CD14-positive monocyte (primary cell): ENCODE measurements at regions not wholly inside any gene's neighbourhood (a gene's known extent, or its start where the extent isn't known, plus 50 kb on each side); places are given as distances from the start of the nearest gene placed in this dataset.

Experiments
- DNase-seq, 3 donors: peaks; one replicate each; pipeline ENCODE4 v3.0.0-alpha.2; 2011 to 2022
- H2AFZ ChIP-seq: 2 replicates; pipeline ENCODE4 v1.6.0; 2012; ENCODE audit warnings: mild to moderate bottlenecking, low read depth, low read length, inconsistent platforms; ENCODE audit not compliant: insufficient read depth, poor library complexity, severe bottlenecking
- H3K27ac ChIP-seq, 2 donors: 1 replicate in 1 of 2; 2 replicates in 1 of 2; pipeline ENCODE4 v1.5.1; 2012 to 2013; ENCODE audit warnings: low read length in 2 of 2, control low read depth in 1 of 2, inconsistent platforms in 1 of 2, low read depth in 1 of 2, mild to moderate bottlenecking in 1 of 2
- H3K27me3 ChIP-seq, 2 donors: one replicate each; pipeline versions ENCODE4 v1.6.0 to v1.6.1; 2011 to 2013; ENCODE audit warnings: low read length in 2 of 2; ENCODE audit not compliant: control insufficient read depth in 2 of 2, insufficient read depth in 2 of 2
- H3K36me3 ChIP-seq, 2 donors: replicated peaks in 1 of 2; 1 replicate in 1 of 2; 2 replicates in 1 of 2; pipeline versions ENCODE4 v1.5.1 to v1.6.1; 2012 to 2013; ENCODE audit warnings: low read length in 2 of 2, control low read depth in 1 of 2, inconsistent platforms in 1 of 2, mild to moderate bottlenecking in 1 of 2; ENCODE audit not compliant: insufficient read depth in 2 of 2, control insufficient read depth in 1 of 2
- H3K4me1 ChIP-seq, 2 donors: 1 replicate in 1 of 2; 2 replicates in 1 of 2; pipeline versions ENCODE4 v1.5.1 to v1.6.1; 2012 to 2013; ENCODE audit warnings: low read length in 2 of 2, control low read depth in 1 of 2, inconsistent platforms in 1 of 2, mild to moderate bottlenecking in 1 of 2, moderate library complexity in 1 of 2; ENCODE audit not compliant: insufficient read depth in 2 of 2, control insufficient read depth in 1 of 2
- H3K4me2 ChIP-seq: replicated peaks from 2 replicates; pipeline ENCODE3; 2012; ENCODE audit warnings: low read length, moderate library complexity, mild to moderate bottlenecking; ENCODE audit not compliant: poor library complexity, severe bottlenecking; ENCODE audit errors: extremely low read depth
- H3K4me3 ChIP-seq, 3 experiments: fragments of 200-600 bp in 1 of 3; sonication (generic) in 1 of 3; replicated peaks in 1 of 3; 1 replicate in 2 of 3; 2 replicates in 1 of 3; pipeline ENCODE4 v1.5.1; 2011 to 2013; ENCODE audit warnings: low read length in 3 of 3, mild to moderate bottlenecking in 3 of 3, control low read depth in 2 of 3, low read depth in 2 of 3, inconsistent platforms in 1 of 3, moderate library complexity in 1 of 3
- H3K79me2 ChIP-seq: 2 replicates; pipeline ENCODE4 v1.6.0; 2012; ENCODE audit warnings: mild to moderate bottlenecking, control low read depth, inconsistent platforms, low read length, moderate library complexity; ENCODE audit not compliant: insufficient read depth
- H3K9ac ChIP-seq: 2 replicates; pipeline ENCODE4 v1.6.0; 2017; ENCODE audit warnings: low read length, mild to moderate bottlenecking; ENCODE audit not compliant: insufficient read depth, poor library complexity, severe bottlenecking
- H3K9me3 ChIP-seq, 2 donors: replicated peaks in 1 of 2; 1 replicate in 1 of 2; 2 replicates in 1 of 2; pipeline versions ENCODE4 v1.5.1 to v1.6.1; 2012 to 2013; ENCODE audit warnings: low read length in 2 of 2, control low read depth in 1 of 2; ENCODE audit not compliant: control insufficient read depth in 1 of 2, insufficient read depth in 1 of 2
- H4K20me1 ChIP-seq: 2 replicates; pipeline ENCODE4 v1.6.0; 2012; ENCODE audit warnings: mild to moderate bottlenecking, low read length, control low read depth, moderate library complexity; ENCODE audit not compliant: insufficient read depth
- H3K27ac Mint-ChIP-seq, 7 donors: one replicate each; pipeline ENCODE4 v1.8.0; 2020; ENCODE audit warnings: mild to moderate bottlenecking in 7 of 7, mixed read lengths in 7 of 7, moderate library complexity in 6 of 7, inconsistent platforms in 2 of 7
- H3K27me3 Mint-ChIP-seq, 3 donors: one replicate each; pipeline ENCODE4 v1.8.0; 2021 to 2022; ENCODE audit warnings: low read depth in 3 of 3, mild to moderate bottlenecking in 3 of 3, mixed read lengths in 3 of 3, moderate library complexity in 3 of 3, inconsistent platforms in 1 of 3
- H3K36me3 Mint-ChIP-seq, 2 donors: one replicate each; pipeline ENCODE4 v1.8.0; 2020; ENCODE audit warnings: mixed read lengths in 2 of 2, inconsistent platforms in 1 of 2, mild to moderate bottlenecking in 1 of 2
- H3K4me1 Mint-ChIP-seq: one replicate; pipeline ENCODE4 v1.8.0; 2020; ENCODE audit warnings: mild to moderate bottlenecking, mixed read lengths
- H3K4me3 Mint-ChIP-seq, 2 donors: one replicate each; pipeline ENCODE4 v1.8.0; 2020; ENCODE audit warnings: mild to moderate bottlenecking in 2 of 2, mixed read lengths in 2 of 2, moderate library complexity in 1 of 2
- H3K9me3 Mint-ChIP-seq, 7 donors: one replicate each; pipeline ENCODE4 v1.8.0; 2020 to 2022; ENCODE audit warnings: mixed read lengths in 7 of 7, mild to moderate bottlenecking in 6 of 7, moderate library complexity in 6 of 7, inconsistent platforms in 2 of 7
- CTCF ChIP-seq: fragments of 200-600 bp; IDR thresholded peaks from one replicate; pipeline ENCODE4 v1.8.0; 2022; ENCODE audit warnings: antibody characterized with exemption, mild to moderate bottlenecking
- WGBS: methylation state at CpG from one replicate; pipeline ENCODE4 v1.1.5; 2013; ENCODE audit warnings: missing lambda C conversion rate; ENCODE audit not compliant: insufficient coverage; 5-methylcytosine and 5-hydroxymethylcytosine counted together
- intact Hi-C, 2 donors: fragments of 100-400 bp; cut with micrococcal nuclease; formaldehyde crosslinking; loops; one replicate each; pipeline versions ENCODE4 v1.15.0 to v1.15.1; 2023

DNA sequence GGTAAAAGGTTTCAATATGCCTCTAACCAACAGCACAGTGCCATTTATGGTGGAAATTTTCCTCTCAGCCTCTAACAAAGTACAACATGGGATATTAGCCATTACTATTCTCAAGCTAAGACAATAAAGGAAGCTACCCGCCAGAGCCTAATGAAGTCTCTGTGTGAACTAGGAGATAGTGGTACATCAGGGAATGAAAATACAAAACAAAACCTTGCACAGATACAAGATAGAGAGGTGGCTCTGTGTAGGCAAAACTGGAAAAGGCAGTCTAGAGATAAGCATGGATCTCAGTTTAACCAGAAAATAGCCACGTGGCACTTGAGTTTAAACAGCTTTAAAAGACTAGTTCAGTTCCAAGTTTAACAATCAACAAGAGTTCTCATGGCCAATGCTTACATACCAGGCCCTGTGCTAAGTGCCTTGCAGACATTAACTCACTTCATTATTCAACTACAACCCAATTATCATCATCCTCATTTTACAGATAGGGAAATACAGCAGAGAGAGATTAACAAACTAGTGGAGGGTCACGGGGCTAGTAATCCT, 279.3 kb downstream of the IGSF11 start:
- no peak for TF ChIP-seq CTCF

DNA sequence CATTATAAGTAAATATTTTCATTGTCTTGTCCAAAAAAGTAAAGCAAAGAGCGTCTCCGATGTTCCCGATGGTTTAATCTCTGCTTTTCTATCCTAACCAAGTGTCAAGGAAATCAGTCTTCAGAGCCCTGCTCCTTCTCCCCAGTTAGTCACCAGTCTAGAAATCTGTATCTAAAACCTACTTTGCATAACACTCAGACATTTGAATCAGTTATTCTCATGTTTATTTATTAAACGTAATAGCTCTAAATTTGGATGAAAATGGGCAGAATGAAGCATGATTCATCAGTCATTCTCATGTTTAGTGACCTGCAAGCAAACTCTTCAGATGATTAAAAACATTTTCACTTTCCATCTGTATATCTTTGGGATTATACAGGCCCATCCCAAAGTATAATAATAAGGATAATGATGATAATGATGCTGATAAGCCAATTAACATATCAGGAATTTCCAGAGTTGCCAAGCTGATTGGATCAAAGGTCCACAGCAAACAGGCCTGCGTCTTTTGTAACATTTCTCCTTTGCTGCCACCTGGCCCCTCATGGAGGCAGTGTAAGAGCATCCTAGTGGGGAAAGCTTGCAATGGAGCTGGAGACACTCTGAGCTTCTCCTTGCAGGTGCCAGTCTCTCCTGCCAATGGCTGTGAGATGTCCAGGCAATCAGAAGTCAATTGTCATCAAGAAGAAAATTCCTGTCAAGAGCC, 273.9 kb downstream of the IGSF11 start:
- TF ChIP-seq CTCF, result no peak
- Histone ChIP-seq H3K4me2 (no peak overlapping the region), H3K27me3 (no peaks in the 10 kb centered on the region), H3K4me1 (no peaks in the 10 kb centered on the region), H3K4me3 (no peak overlapping the region), H3K9ac (no peak overlapping the region), H3K9me3 (peaks cover 0 to 3% of the 10 kb centered on the region in 2 donors), H3K36me3 (no peaks in the 10 kb centered on the region), H3K27ac (no peak overlapping the region), H2AFZ (no peak overlapping the region), H3K79me2 (no peaks in the 10 kb centered on the region), H4K20me1 (no peaks in the 10 kb centered on the region)
- Mint-ChIP-seq H3K9me3 (peaks cover 0 to 5% (median 0%) of the 10 kb centered on the region in 7 donors), H3K27me3 (peaks cover 0 to 6% (median 3%) of the 10 kb centered on the region in 3 donors), H3K4me3 (no peak overlapping the region), H3K4me1 (no peaks in the 10 kb centered on the region), H3K36me3 (no peaks in the 10 kb centered on the region), H3K27ac (no peak overlapping the region)
- intact Hi-C loops, result no loop called here
- DNase-seq, result no peak
- whole genome bisulfite sequencing, result 82% methylated on average over 4 of the region's 5 CpGs

More for the DNA sequence above, 279.3 kb downstream of the IGSF11 start:
- no peaks in the 10 kb centered on the region for H4K20me1 ChIP-seq
- no peak overlapping the region for H3K4me3 ChIP-seq
- H3K9ac ChIP-seq, result no peak overlapping the region
- Mint-ChIP-seq H3K4me3 (no peak overlapping the region), H3K4me1 (no peaks in the 10 kb centered on the region), H3K36me3 (no peaks in the 10 kb centered on the region), H3K27ac (no peak overlapping the region), H3K27me3 (peaks cover 0 to 4% (median 0%) of the 10 kb centered on the region in 3 donors), H3K9me3 (peaks cover 0 to 6% (median 0%) of the 10 kb centered on the region in 7 donors)
- WGBS, result 33% methylated on average over 1 of the region's 3 CpGs
- H3K4me2 ChIP-seq, result no peak overlapping the region
- DNase-seq, result no peak
- no peak overlapping the region for H3K27ac ChIP-seq
- intact Hi-C loops, result no loop called here
- no peaks in the 10 kb centered on the region for H3K79me2 ChIP-seq
- no peaks in the 10 kb centered on the region for H3K36me3 ChIP-seq
- no peaks in the 10 kb centered on the region for H3K4me1 ChIP-seq
- H3K9me3 ChIP-seq, result peaks cover 0 to 7% of the 10 kb centered on the region in 2 donors
- H3K27me3 ChIP-seq, result no peaks in the 10 kb centered on the region
- H2AFZ ChIP-seq, result no peak overlapping the region
